ENCODE measurements at regions not wholly inside any gene's neighbourhood (a gene's known extent, or its start where the extent isn't known, plus 50 kb on each side); places are given as distances from the start of the nearest gene placed in this dataset.

GRCh38 chr18:4801151-4801550, 346.0 kb upstream of the DLGAP1 start:
- no peak for DNase-seq (ENCODE audit: low read depth in 1 of 2, low spot score in 1 of 2)
- Histone ChIP-seq H3K36me3 (no peaks in the 10 kb centered on the region), H3K27ac (no peak overlapping the region), H3K9me3 (ENCODE audit: low read depth) (no peaks in the 10 kb centered on the region), H3K27me3 (no peaks in the 10 kb centered on the region), H3K4me3 (no peak overlapping the region), H3K4me1 (ENCODE audit: low read depth) (no peaks in the 10 kb centered on the region)
- TF ChIP-seq CTCF (IDR thresholded peaks at IDR 0.05; ENCODE audit: low read depth, low read length), result no peak

- no peak for TF ChIP-seq CTCF (IDR thresholded peaks at IDR 0.05; ENCODE audit: low read depth, low read length)
- Histone ChIP-seq H3K9me3 (ENCODE audit: low read depth) (no peaks in the 10 kb centered on the region), H3K4me3 (no peak overlapping the region), H3K27me3 (no peaks in the 10 kb centered on the region), H3K27ac (no peak overlapping the region), H3K4me1 (ENCODE audit: low read depth) (no peaks in the 10 kb centered on the region), H3K36me3 (no peaks in the 10 kb centered on the region)
- no peak for DNase-seq (ENCODE audit: low read depth in 1 of 2, low spot score in 1 of 2)
Observed at GRCh38 chr18:4797002-4797685, 342.0 kb upstream of the DLGAP1 start.

- Histone ChIP-seq H3K4me1 (ENCODE audit: low read depth) (no peaks in the 10 kb centered on the region), H3K9me3 (ENCODE audit: low read depth) (no peaks in the 10 kb centered on the region), H3K27me3 (no peaks in the 10 kb centered on the region), H3K27ac (no peak overlapping the region), H3K36me3 (no peaks in the 10 kb centered on the region), H3K4me3 (no peak overlapping the region)
- DNase-seq (ENCODE audit: low read depth in 1 of 2, low spot score in 1 of 2), result no peak
- TF ChIP-seq CTCF (IDR thresholded peaks at IDR 0.05; ENCODE audit: low read depth, low read length), result no peak
Observed at GRCh38 chr18:4789506-4789905, 334.4 kb upstream of the DLGAP1 start.

- no peaks in the 10 kb centered on the region for H3K27me3 ChIP-seq
- H3K4me3 ChIP-seq, result no peak overlapping the region
- no peaks in the 10 kb centered on the region for H3K36me3 ChIP-seq
- H3K9me3 ChIP-seq (ENCODE audit: low read depth), result no peaks in the 10 kb centered on the region
- no peak overlapping the region for H3K27ac ChIP-seq
- no peaks in the 10 kb centered on the region for H3K4me1 ChIP-seq (ENCODE audit: low read depth)
- no peak for DNase-seq (ENCODE audit: low read depth in 1 of 2, low spot score in 1 of 2)
- no peak for TF ChIP-seq CTCF (IDR thresholded peaks at IDR 0.05; ENCODE audit: low read depth, low read length)
Observed at GRCh38 chr18:4781873-4782272, 326.8 kb upstream of the DLGAP1 start.

GRCh38 chr18:4765401-4765800, 310.3 kb upstream of the DLGAP1 start:
- Histone ChIP-seq H3K4me3 (no peak overlapping the region), H3K27me3 (no peaks in the 10 kb centered on the region), H3K27ac (no peak overlapping the region), H3K4me1 (ENCODE audit: low read depth) (peaks cover 3% of the 10 kb centered on the region), H3K36me3 (no peaks in the 10 kb centered on the region), H3K9me3 (ENCODE audit: low read depth) (no peaks in the 10 kb centered on the region)
- no peak for TF ChIP-seq CTCF (IDR thresholded peaks at IDR 0.05; ENCODE audit: low read depth, low read length)
- DNase-seq (ENCODE audit: low read depth in 1 of 2, low spot score in 1 of 2), result no peak

All from cardiac muscle cell (in vitro differentiated cells and primary cell).